Caco-2 (cell line): ENCODE measurements at regions not wholly inside any gene's neighbourhood (a gene's known extent, or its start where the extent isn't known, plus 50 kb on each side); places are given as distances from the start of the nearest gene placed in this dataset.

Experiments used
- BruUV-seq: library from RNA; stranded (reverse); fragments of 400-500 nt; replicated peaks from 2 replicates; lab custom pipeline; 2021; lab: Mats Ljungman, UMichigan
- CTCF ChIA-PET: fragments of 300-600 bp; sonication (Branson Sonifier 250); formaldehyde crosslinking; loops from one replicate; lab custom pipeline; 2022; ENCODE audit warnings: antibody characterized with exemption; lab: Charles Lee
- POLR2A ChIA-PET: fragments of 300-600 bp; sonication (Branson Sonifier 250); formaldehyde crosslinking; loops from one replicate; lab custom pipeline; 2022; ENCODE audit warnings: antibody characterized with exemption; lab: Charles Lee
- DNase-seq, 2 experiments: peaks; one replicate each; pipeline versions ENCODE4 v3.0.0 to v3.0.0-alpha.2; 2020 to 2022
- H3K27me3 ChIP-seq: replicated peaks from 2 replicates; pipeline ENCODE4 v1.6.0; 2011; ENCODE audit warnings: low read length; ENCODE audit not compliant: control insufficient read depth, insufficient read depth
- H3K36me3 ChIP-seq: 2 replicates; pipeline ENCODE4 v1.5.1; 2011; ENCODE audit warnings: low read length; ENCODE audit not compliant: control insufficient read depth, insufficient read depth
- H3K4me1 ChIP-seq: fragments of 250-450 bp; sonication (Bioruptor Pico); 2 replicates; pipeline ENCODE4 v1.5.1; 2020; ENCODE audit warnings: mild to moderate bottlenecking
- H3K4me3 ChIP-seq: 2 replicates; pipeline ENCODE4 v1.5.1; 2011; ENCODE audit warnings: low read depth, mild to moderate bottlenecking, control low read depth, low read length
- H3K9me3 ChIP-seq: fragments of 250-450 bp; sonication (Bioruptor Pico); 2 replicates; pipeline ENCODE4 v1.5.1; 2020; ENCODE audit warnings: mild to moderate bottlenecking, moderate library complexity
- H3K27ac Mint-ChIP-seq: one replicate; pipeline ENCODE4 v1.8.0; 2022; ENCODE audit warnings: mixed read lengths; ENCODE audit not compliant: unreplicated experiment
- H3K27me3 Mint-ChIP-seq: one replicate; pipeline ENCODE4 v1.8.0; 2022; ENCODE audit warnings: mixed read lengths; ENCODE audit not compliant: insufficient read depth, unreplicated experiment
- H3K36me3 Mint-ChIP-seq: one replicate; pipeline ENCODE4 v1.8.0; 2022; ENCODE audit warnings: mild to moderate bottlenecking, mixed read lengths; ENCODE audit not compliant: insufficient read depth, unreplicated experiment
- H3K4me1 Mint-ChIP-seq: one replicate; pipeline ENCODE4 v1.8.0; 2022; ENCODE audit warnings: low read depth, mixed read lengths; ENCODE audit not compliant: unreplicated experiment
- H3K4me3 Mint-ChIP-seq: one replicate; pipeline ENCODE4 v1.8.0; 2022; ENCODE audit warnings: mild to moderate bottlenecking, moderate library complexity, mixed read lengths; ENCODE audit not compliant: unreplicated experiment
- H3K9me3 Mint-ChIP-seq: one replicate; pipeline ENCODE4 v1.8.0; 2022; ENCODE audit warnings: mixed read lengths; ENCODE audit not compliant: unreplicated experiment
- CTCF ChIP-seq, 2 experiments: fragments of 200-600 bp in 1 of 2; IDR thresholded peaks; 1 replicate in 1 of 2; 2 replicates in 1 of 2; pipeline versions ENCODE4 v1.5.1 to v1.8.0; 2011 to 2022; ENCODE audit warnings: antibody characterized with exemption in 1 of 2, control low read depth in 1 of 2, inconsistent platforms in 1 of 2, low read depth in 1 of 2, low read length in 1 of 2, mild to moderate bottlenecking in 1 of 2, moderate library complexity in 1 of 2; ENCODE audit not compliant: insufficient read depth in 1 of 2, severe bottlenecking in 1 of 2, unreplicated experiment in 1 of 2
- intact Hi-C: fragments of 100-400 bp; cut with micrococcal nuclease; formaldehyde crosslinking; loops from one replicate; pipeline ENCODE4 v1.10.0; 2022; ENCODE audit not compliant: unreplicated experiment

GRCh38 chr2:71898375-71898774, 249.3 kb downstream of the CYP26B1 start:
- BruUV-seq, result no TSS peak
- H3K4me3 Mint-ChIP-seq, result no peak overlapping the region
- H3K27me3 Mint-ChIP-seq, result peaks cover 14% of the 10 kb centered on the region
- CTCF ChIA-PET, result interaction anchor here (0.6 kb wide), 1 partner anchor 567 kb away, joined by 5 read pairs; the partner anchor contains the start of gene ZNF638
- POLR2A ChIA-PET, result no interaction called here
- Histone ChIP-seq H3K9me3 (no peaks in the 10 kb centered on the region), H3K27me3 (0 out of 2 replicates have a peak, but pooled peaks cover 1% of the 10 kb centered on the region), H3K4me1 (no peaks in the 10 kb centered on the region), H3K4me3 (no peak overlapping the region), H3K36me3 (no peaks in the 10 kb centered on the region)
- H3K36me3 Mint-ChIP-seq, result no peaks in the 10 kb centered on the region
- peaks cover 7% of the 10 kb centered on the region for H3K9me3 Mint-ChIP-seq
- TF ChIP-seq CTCF (IDR thresholded peaks at IDR 0.05; ENCODE audit: insufficient read depth in 1 of 2, low read depth in 1 of 2, low read length in 1 of 2, severe bottlenecking in 1 of 2, unreplicated experiment in 1 of 2), result no peak
- no peak for DNase-seq
- intact Hi-C loops, result no loop called here
- no peaks in the 10 kb centered on the region for H3K4me1 Mint-ChIP-seq
- H3K27ac Mint-ChIP-seq, result no peak overlapping the region

GRCh38 chr2:71897836-71898235, 249.8 kb downstream of the CYP26B1 start:
- DNase-seq, result no peak
- Mint-ChIP-seq H3K4me3 (no peak overlapping the region), H3K4me1 (no peaks in the 10 kb centered on the region), H3K36me3 (no peaks in the 10 kb centered on the region), H3K27ac (no peak overlapping the region), H3K27me3 (peaks cover 16% of the 10 kb centered on the region), H3K9me3 (peaks cover 7% of the 10 kb centered on the region)
- no peaks in the 10 kb centered on the region for H3K36me3 ChIP-seq
- no peak for TF ChIP-seq CTCF (IDR thresholded peaks at IDR 0.05; ENCODE audit: insufficient read depth in 1 of 2, low read depth in 1 of 2, low read length in 1 of 2, severe bottlenecking in 1 of 2, unreplicated experiment in 1 of 2)
- no peak overlapping the region for H3K4me3 ChIP-seq
- H3K4me1 ChIP-seq, result no peaks in the 10 kb centered on the region
- no peaks in the 10 kb centered on the region for H3K9me3 ChIP-seq
- ChIA-PET POLR2A (no interaction called here), CTCF (interaction anchor here (0.5 to 0.6 kb wide), 2 partner anchors 110 to 566 kb away, joined by 3 to 5 read pairs; partner anchors contain the start of gene ZNF638)
- BruUV-seq, result no TSS peak
- 0 out of 2 replicates have a peak, but pooled peaks cover 1% of the 10 kb centered on the region for H3K27me3 ChIP-seq
- intact Hi-C loops, result no loop called here

GRCh38 chr2:71897137-71897480, 250.6 kb downstream of the CYP26B1 start:
- Mint-ChIP-seq H3K4me1 (no peaks in the 10 kb centered on the region), H3K4me3 (no peak overlapping the region), H3K27ac (no peak overlapping the region), H3K36me3 (no peaks in the 10 kb centered on the region), H3K27me3 (peaks cover 20% of the 10 kb centered on the region), H3K9me3 (peaks cover 7% of the 10 kb centered on the region)
- DNase-seq, result no peak
- no TSS peak for BruUV-seq
- Histone ChIP-seq H3K27me3 (0 out of 2 replicates have a peak, but pooled peaks cover 1% of the 10 kb centered on the region), H3K36me3 (no peaks in the 10 kb centered on the region), H3K9me3 (no peaks in the 10 kb centered on the region), H3K4me1 (no peaks in the 10 kb centered on the region), H3K4me3 (no peak overlapping the region)
- POLR2A ChIA-PET, result no interaction called here
- CTCF ChIA-PET, result interaction anchor here (0.5 kb wide), 1 partner anchor 110 kb away, joined by 3 read pairs; no protein-coding TSS in a partner anchor
- TF ChIP-seq CTCF (IDR thresholded peaks at IDR 0.05; ENCODE audit: insufficient read depth in 1 of 2, low read depth in 1 of 2, low read length in 1 of 2, severe bottlenecking in 1 of 2, unreplicated experiment in 1 of 2), result no peak
- intact Hi-C loops, result no loop called here
